HEK293T (cell line): ENCODE measurements at regions not wholly inside any gene's neighbourhood (a gene's known extent, or its start where the extent isn't known, plus 50 kb on each side); places are given as distances from the start of the nearest gene placed in this dataset.
"Not testable (repeated sequence)": the region's sequence is repeated elsewhere in the genome, so short reads cannot be mapped to it uniquely, and the experiment has no call there.

Source experiments
- ARNT ChIP-seq: fragments of 450-650 bp; IDR thresholded peaks from 2 replicates; pipeline ENCODE4 v1.6.1; 2017; ENCODE audit warnings: mild to moderate bottlenecking
- BHLHE40 ChIP-seq: fragments of 450-650 bp; IDR thresholded peaks from 2 replicates; pipeline ENCODE4 v1.6.1; 2016; ENCODE audit warnings: mild to moderate bottlenecking, moderate library complexity, borderline replicate concordance
- ELF4 ChIP-seq: fragments of 450-650 bp; IDR thresholded peaks from 2 replicates; pipeline ENCODE4 v1.6.1; 2017; ENCODE audit warnings: antibody characterized with exemption
- FOXA1 ChIP-seq: fragments of 450-650 bp; IDR thresholded peaks from 2 replicates; pipeline ENCODE4 v1.6.1; 2016; ENCODE audit warnings: mild to moderate bottlenecking
- FOXM1 ChIP-seq: fragments of 450-650 bp; IDR thresholded peaks from 2 replicates; pipeline ENCODE4 v1.6.1; 2017; ENCODE audit warnings: mild to moderate bottlenecking, borderline replicate concordance
- SP1 ChIP-seq: fragments of 450-650 bp; IDR thresholded peaks from 2 replicates; pipeline ENCODE4 v1.6.1; 2017
- SUZ12 ChIP-seq: fragments of 450-650 bp; IDR thresholded peaks from 2 replicates; pipeline ENCODE4 v1.6.1; 2016; ENCODE audit warnings: mild to moderate bottlenecking
- TARDBP ChIP-seq: fragments of 450-650 bp; IDR thresholded peaks from 2 replicates; pipeline ENCODE4 v1.6.1; 2016

GRCh38 chr5:12078286-12078685, 174.0 kb upstream of the CTNND2 start:
- TF ChIP-seq SP1, ELF4, FOXM1, BHLHE40, TARDBP, SUZ12, FOXA1, ARNT: not testable (repeated sequence)
